ENCODE measurements at regions not wholly inside any gene's neighbourhood (a gene's known extent, or its start where the extent isn't known, plus 50 kb on each side); places are given as distances from the start of the nearest gene placed in this dataset.
"Not testable (repeated sequence)": the region's sequence is repeated elsewhere in the genome, so short reads cannot be mapped to it uniquely, and the experiment has no call there.

DNA sequence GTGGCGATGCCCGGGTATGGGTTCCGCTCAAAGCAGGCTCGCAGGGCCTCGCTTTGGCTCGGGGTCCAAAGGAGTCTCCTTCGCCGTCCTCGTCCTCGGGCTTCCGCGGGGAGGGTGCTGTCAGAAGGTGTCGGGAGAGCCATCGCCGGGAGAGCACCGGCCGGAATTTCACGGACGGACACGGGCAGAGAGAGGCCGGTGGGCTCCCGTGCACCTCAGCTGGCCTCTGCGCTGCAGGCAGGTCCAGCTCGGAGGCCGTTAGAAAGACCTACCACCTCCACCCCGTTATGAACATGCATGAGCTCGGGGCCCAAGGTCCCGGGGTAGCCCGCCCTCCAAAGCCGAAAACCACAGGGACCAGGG lies 1846.0 kb upstream of the DEFB115 start:
- peaks cover 17 to 65% (median 47%) of the 10 kb centered on the region in 6 donors for H3K9me3 Mint-ChIP-seq
- not testable (repeated sequence) for H3K36me3 Mint-ChIP-seq, H3K27ac Mint-ChIP-seq, H3K4me1 Mint-ChIP-seq, DNase-seq
- peak overlapping the region in 2 of 5 donors; percentile 28 to 79 for H3K4me3 Mint-ChIP-seq
- H3K27me3 Mint-ChIP-seq (ENCODE audit: low read depth in 3 of 3): peaks cover 0 to 20% (median 2%) of the 10 kb centered on the region in 3 donors

DNA sequence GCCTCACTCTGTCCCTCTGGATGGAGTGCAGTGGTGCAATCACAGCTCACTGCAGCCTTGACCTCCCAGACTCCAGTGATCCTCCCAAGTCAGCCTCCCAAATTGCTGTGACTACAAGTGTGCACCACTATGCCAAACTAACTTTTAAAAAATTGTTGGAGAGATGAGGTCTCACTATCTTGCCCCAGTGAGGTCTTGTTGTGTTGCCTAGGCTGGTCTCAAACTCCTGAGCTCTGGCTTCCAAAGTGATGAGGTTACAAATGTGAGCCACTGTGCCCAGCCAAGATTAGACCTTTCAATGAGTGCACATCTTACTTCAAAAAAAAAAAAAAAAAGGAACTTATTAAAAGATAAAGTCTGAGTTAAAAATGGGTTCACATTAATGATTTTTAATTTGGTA lies 1838.1 kb upstream of the DEFB115 start:
- no peak overlapping the region for H3K4me3 Mint-ChIP-seq
- H3K27ac Mint-ChIP-seq: no peak overlapping the region
- H3K9me3 Mint-ChIP-seq: peaks cover 6 to 49% (median 20%) of the 10 kb centered on the region in 6 donors
- H3K36me3 Mint-ChIP-seq: no peaks in the 10 kb centered on the region
- no peaks in the 10 kb centered on the region for H3K4me1 Mint-ChIP-seq
- no peak for DNase-seq
- H3K27me3 Mint-ChIP-seq (ENCODE audit: low read depth in 3 of 3): no peaks in the 10 kb centered on the region

DNA sequence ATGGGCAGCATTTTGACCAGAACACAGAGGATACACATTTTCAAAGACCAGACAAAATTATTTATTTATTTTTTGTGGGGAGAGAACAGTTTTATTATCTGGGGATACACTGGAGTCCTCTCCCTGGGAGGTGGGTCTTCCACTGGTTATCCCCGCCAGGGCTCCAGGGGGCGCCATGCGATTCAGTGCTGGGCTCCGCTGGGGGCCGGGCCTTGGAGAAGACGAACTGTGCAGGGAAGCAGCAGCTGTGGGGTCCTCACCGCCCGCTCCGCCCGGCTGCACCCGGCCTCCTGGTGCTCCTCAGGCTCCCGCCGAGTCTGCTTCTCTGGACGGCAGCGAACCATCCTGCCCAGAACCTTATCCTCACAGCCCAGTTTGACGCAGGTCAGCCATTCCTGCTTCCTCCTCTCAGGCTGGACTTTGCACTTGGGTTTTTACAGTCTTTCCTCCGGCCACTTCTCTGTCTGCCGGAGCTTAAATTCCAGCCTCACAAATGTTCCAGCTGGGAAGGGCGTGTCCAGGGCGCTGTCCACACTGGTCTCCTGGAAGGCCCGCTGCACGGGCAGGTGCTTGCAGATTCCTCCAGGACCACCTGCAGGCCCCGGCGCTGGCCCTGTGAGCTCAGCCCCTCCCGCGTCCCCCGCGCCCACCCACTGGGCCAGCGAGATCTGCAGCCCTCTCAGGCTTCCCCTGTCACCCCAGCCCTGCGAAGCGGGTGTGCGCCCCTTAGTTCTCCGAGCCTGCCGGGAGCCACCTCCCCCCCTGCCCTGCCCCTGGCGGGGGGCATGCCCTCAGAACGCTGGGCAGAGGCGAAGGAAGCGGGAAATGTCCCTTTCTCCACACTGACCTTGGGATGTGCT lies 1830.0 kb upstream of the DEFB115 start:
- H3K4me1 Mint-ChIP-seq: no peaks in the 10 kb centered on the region
- H3K36me3 Mint-ChIP-seq: no peaks in the 10 kb centered on the region
- DNase-seq: no peak
- peaks cover 0 to 1% (median 0%) of the 10 kb centered on the region in 3 donors for H3K27me3 Mint-ChIP-seq (ENCODE audit: low read depth in 3 of 3)
- peak overlapping the region in 1 of 5 donors; percentile 66 for H3K4me3 Mint-ChIP-seq
- H3K27ac Mint-ChIP-seq: no peak overlapping the region
- H3K9me3 Mint-ChIP-seq: peaks cover 0 to 44% (median 11%) of the 10 kb centered on the region in 6 donors

DNA sequence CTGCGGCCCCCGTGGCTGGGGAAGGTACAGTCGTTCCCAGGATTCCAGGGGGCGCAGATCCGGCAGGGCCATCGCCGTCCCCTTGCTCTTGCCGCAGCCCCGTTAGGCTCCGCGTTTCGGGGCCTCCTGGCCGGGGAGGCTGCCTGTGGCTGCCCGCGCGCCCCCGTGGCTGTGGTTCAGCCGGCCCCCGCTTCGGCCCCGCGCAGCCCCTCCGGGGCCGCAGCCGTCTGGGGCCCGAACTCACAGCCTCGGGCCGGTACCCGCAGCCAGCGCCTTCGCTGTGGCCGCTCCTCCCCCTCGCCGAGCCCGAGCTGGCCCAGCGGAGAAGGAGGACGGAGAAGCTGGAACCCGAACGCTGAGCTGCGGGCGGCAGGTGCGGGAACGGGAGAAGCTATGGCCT lies 1826.9 kb upstream of the DEFB115 start:
- DNase-seq: no peak
- Mint-ChIP-seq H3K4me1 (no peaks in the 10 kb centered on the region), H3K36me3 (no peaks in the 10 kb centered on the region), H3K4me3 (no peak overlapping the region), H3K27me3 (ENCODE audit: low read depth in 3 of 3) (peaks cover 0 to 1% (median 0%) of the 10 kb centered on the region in 3 donors), H3K27ac (no peak overlapping the region), H3K9me3 (peaks cover 0 to 35% (median 9%) of the 10 kb centered on the region in 6 donors)

DNA sequence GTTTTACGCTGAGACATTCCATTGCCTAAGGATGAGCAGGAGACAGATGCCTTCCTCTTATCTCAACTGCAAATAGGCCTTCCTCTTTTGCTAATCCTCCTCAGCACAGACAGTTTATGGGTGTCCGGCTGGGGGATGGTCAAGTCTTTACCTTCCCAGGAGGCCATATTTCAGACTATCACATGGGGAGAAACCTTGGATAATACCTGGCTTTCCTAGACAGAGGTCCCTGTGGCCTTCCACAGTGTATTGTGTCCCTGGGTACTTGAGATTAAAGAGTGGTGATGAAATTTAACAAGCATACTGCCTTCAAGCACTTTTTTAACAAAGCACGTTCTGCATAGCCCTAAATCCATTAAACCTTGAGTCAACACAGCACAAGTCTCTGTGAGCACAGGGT lies 1816.7 kb upstream of the DEFB115 start:
- not testable (repeated sequence) for H3K27me3 Mint-ChIP-seq (ENCODE audit: low read depth in 3 of 3)
- peaks cover 0 to 11% of the 10 kb centered on the region in 2 donors for H3K4me1 Mint-ChIP-seq

DNA sequence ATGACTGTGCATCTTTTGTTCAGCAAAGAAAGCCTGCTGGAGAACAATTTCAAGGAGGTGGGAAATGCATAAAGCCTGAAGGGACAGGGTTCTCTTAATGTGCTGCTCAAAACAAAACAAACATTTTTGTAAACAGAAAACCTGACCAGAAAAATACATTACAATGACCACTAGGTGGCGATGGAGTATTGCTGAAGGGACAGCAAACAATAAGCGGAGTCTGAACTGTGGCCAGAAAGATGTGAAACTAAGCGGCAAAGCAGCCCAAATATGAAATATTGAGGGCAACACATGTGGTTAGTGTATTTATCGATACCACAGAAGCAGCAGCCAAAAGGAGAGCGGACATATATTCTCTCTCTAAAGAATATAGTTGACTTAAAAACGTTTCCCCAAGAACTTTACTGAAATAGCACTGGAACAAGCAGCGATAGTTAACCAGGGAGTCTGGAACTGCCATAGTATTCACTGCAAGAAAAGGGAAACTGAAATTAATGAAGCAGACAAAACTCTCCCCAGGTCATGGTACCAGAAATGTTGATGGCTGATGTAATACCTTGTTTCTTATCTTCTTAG lies 1814.2 kb upstream of the DEFB115 start:
- H3K27ac Mint-ChIP-seq: peak overlapping the region in 1 of 6 donors; percentile 78
- H3K4me3 Mint-ChIP-seq: peak overlapping the region in 2 of 5 donors; percentile 50 to 64

More for the DNA sequence above, 1816.7 kb upstream of the DEFB115 start:
- not testable (repeated sequence) for H3K36me3 Mint-ChIP-seq, H3K4me3 Mint-ChIP-seq, H3K27ac Mint-ChIP-seq, DNase-seq
- peaks cover 0 to 13% (median 2%) of the 10 kb centered on the region in 6 donors for H3K9me3 Mint-ChIP-seq

DNA sequence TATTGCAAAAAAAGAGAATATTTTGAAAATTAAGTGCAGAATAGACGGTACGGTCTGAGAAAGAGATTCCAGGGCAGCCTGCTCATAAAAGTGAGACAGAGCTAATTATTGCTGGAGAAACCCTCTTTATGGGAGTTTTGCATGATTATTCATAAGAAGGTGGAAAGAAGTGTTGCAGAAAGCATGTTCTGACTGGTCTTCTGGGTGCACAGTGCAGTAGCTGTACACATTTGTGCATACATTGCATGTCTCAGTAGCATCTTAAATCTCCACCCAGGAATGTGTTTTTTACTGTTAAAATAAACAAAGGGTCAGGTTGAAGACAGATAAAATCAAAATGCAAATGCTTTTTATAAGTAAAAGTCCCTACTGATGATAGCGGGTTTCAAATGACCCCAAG lies 1813.6 kb upstream of the DEFB115 start:
- Mint-ChIP-seq H3K9me3 (peaks cover 0 to 18% (median 3%) of the 10 kb centered on the region in 6 donors), H3K4me1 (peaks cover 0 to 11% of the 10 kb centered on the region in 2 donors), H3K4me3 (peak overlapping the region in 1 of 5 donors; percentile 64), H3K27ac (peak overlapping the region in 1 of 6 donors; percentile 78), H3K27me3 (ENCODE audit: low read depth in 3 of 3) (no peaks in the 10 kb centered on the region), H3K36me3 (no peaks in the 10 kb centered on the region)
- DNase-seq: no peak

More for the DNA sequence above, 1814.2 kb upstream of the DEFB115 start:
- not testable (repeated sequence) for H3K27me3 Mint-ChIP-seq (ENCODE audit: low read depth in 3 of 3); H3K36me3 Mint-ChIP-seq
- H3K9me3 Mint-ChIP-seq: peaks cover 0 to 18% (median 3%) of the 10 kb centered on the region in 6 donors
- DNase-seq: peak; percentile 0 to 55 (median 24)
- H3K4me1 Mint-ChIP-seq: peaks cover 0 to 11% of the 10 kb centered on the region in 2 donors

DNA sequence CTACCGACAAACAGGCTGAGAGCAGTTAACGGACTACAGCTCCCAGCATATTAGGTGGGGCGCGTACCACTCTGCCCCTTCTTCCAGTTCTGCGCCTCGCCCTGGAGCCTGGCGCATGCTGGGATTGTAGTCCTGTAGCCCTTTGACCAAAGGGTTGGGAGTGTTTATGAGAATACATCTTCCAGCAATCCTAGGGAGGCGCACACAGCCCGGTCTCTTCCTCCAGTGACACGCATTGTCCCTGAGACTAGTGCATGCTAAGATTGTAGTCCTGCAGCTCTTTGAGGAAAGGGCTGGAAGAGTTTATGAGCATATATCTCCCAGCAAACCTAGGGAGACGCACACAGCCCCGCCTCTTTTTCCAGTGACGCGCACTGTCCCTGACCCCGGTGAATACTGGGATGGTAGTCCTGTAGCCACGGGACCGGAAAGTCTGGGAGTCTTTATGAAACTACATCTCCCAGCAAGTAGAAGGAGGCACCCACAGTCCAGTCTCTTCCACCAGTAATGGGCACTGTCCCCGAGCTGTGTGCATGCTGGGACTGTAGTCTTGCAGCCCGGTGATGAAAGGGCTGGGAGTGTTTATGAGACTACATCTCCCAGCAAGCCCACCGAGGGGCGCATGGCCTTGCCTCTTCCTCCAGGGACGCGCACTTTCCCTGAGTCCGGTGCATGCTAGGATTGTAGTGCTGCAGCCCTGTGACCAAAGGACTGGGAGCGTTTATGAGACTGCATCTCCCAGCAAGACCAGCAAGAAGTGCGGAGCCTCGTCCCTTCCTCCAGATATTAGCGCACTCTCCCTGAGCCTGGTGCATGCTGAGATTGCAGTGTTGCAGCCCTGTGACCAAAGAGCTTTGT lies 1812.2 kb upstream of the DEFB115 start:
- Mint-ChIP-seq H3K27ac (peak overlapping the region in 1 of 6 donors; percentile 65), H3K4me1 (peaks cover 0 to 11% of the 10 kb centered on the region in 2 donors), H3K9me3 (peaks cover 0 to 21% (median 5%) of the 10 kb centered on the region in 6 donors), H3K4me3 (peak overlapping the region in 2 of 5 donors; percentile 69 to 90)
- not testable (repeated sequence) for H3K36me3 Mint-ChIP-seq; H3K27me3 Mint-ChIP-seq (ENCODE audit: low read depth in 3 of 3)
- peak; percentile 6 to 42 (median 27) for DNase-seq

DNA sequence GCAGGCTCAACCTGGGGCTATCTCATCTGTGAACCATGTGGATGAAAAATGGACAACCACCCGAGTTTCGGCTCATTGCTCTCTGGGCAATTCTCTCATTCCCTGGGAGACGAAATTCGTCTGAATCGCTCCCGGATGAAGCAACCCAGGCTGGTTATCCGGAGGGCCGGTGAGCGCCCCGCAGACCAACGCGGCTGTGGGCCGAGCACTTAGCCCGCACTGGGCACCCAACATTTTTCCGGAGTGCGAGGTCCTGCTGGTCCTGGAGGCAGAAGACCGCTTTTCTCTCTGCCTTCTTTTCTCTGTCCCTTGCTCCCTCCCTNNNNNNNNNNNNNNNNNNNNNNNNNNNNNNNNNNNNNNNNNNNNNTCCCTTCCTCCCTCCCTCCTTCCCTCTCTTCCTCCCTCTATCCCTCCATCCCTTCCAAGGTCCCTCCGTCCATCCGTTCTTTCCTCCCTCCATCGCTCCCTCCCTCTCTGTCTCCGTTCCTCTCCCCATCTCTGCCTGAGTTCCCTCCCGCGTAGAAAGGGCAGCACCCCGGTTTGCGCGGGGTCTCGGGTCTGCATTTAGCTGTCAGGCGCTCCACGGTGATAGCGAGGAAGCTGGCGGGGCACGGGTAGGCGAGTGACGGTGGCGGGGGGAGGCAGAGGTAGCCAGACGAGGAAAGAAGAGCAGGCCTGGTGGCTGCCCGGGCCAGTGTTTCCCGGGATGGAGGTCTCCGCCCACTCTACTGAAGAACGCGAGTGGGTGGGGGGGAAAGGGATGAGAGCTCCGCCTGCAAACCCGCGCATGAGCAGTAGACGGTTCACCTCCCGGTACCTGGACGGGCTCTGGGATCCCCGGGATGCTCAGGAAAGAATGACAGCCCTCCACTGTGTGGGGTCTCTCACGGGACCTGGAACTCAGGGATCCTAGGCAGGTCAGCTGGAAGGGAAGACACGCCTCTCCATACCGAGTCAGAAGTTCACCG lies 1809.7 kb upstream of the DEFB115 start:
- not testable (repeated sequence) for H3K27ac Mint-ChIP-seq; H3K27me3 Mint-ChIP-seq (ENCODE audit: low read depth in 3 of 3); DNase-seq; H3K36me3 Mint-ChIP-seq
- H3K4me1 Mint-ChIP-seq: peaks cover 0 to 11% of the 10 kb centered on the region in 2 donors
- peaks cover 0 to 32% (median 10%) of the 10 kb centered on the region in 6 donors for H3K9me3 Mint-ChIP-seq
- H3K4me3 Mint-ChIP-seq: peak overlapping the region in 1 of 5 donors; percentile 76

DNA sequence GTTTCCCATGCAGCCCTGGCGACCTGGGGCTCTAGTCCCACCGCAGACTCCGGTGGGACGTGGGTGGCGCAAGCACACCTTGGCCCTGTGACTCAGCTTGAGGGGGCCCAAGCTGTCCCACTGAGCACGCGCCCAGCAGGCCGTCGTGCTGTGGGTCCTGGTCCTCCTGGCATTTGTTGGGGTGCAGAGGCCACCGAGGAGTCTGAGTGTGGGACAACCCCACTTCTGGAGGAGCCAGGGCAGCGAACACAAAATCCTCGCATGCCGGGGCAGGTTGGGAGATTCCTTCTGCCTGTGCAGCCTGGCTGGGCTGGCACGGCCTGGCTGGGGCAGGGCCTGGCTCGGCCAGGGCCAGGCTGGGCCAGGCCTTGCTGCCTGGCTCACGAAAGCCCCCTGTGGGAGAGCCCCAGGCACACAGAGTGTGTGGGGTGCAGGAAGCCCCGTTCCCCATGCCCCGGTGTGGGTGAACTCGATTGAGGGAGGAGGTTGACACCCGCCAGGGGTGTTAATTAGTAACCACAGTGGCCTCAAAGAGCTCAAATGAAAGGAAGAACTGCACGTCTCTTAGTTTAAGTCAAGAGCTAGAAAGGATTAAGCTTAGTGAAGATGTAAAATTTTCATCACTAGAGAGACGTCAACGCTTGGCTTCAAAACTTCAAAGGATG lies 1808.5 kb upstream of the DEFB115 start:
- H3K4me3 Mint-ChIP-seq: peak overlapping the region in 1 of 5 donors; percentile 76
- no peaks in the 10 kb centered on the region for H3K36me3 Mint-ChIP-seq
- H3K4me1 Mint-ChIP-seq: peaks cover 0 to under 1% of the 10 kb centered on the region in 2 donors
- H3K27ac Mint-ChIP-seq: peak overlapping the region in 1 of 6 donors; percentile 55
- DNase-seq: peak in 1 of 3 donors; percentile 51
- peaks cover 0 to 32% (median 10%) of the 10 kb centered on the region in 6 donors for H3K9me3 Mint-ChIP-seq
- no peaks in the 10 kb centered on the region for H3K27me3 Mint-ChIP-seq (ENCODE audit: low read depth in 3 of 3)

DNA sequence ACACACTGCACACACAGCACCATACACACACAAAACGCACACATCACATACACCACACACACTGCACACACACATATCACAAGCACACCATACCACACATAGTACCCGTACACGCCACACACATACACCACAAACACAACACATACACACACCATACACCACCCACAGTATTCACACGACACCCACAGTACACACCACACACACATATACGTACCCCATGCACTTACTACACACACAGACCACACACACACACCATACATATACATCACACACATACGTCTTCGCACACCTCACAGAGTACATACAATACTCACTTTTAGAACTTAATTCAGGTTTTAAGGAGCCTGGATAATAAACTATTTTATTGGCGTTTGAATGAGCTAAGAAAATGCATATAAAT lies 1805.3 kb upstream of the DEFB115 start:
- no peaks in the 10 kb centered on the region for H3K27me3 Mint-ChIP-seq (ENCODE audit: low read depth in 3 of 3)
- peaks cover 0 to 35% (median 11%) of the 10 kb centered on the region in 6 donors for H3K9me3 Mint-ChIP-seq
- H3K36me3 Mint-ChIP-seq: peaks cover 0 to 7% (median under 1%) of the 10 kb centered on the region in 3 donors
- H3K4me1 Mint-ChIP-seq: no peaks in the 10 kb centered on the region
- no peak for DNase-seq
- no peak overlapping the region for H3K27ac Mint-ChIP-seq
- H3K4me3 Mint-ChIP-seq: no peak overlapping the region

DNA sequence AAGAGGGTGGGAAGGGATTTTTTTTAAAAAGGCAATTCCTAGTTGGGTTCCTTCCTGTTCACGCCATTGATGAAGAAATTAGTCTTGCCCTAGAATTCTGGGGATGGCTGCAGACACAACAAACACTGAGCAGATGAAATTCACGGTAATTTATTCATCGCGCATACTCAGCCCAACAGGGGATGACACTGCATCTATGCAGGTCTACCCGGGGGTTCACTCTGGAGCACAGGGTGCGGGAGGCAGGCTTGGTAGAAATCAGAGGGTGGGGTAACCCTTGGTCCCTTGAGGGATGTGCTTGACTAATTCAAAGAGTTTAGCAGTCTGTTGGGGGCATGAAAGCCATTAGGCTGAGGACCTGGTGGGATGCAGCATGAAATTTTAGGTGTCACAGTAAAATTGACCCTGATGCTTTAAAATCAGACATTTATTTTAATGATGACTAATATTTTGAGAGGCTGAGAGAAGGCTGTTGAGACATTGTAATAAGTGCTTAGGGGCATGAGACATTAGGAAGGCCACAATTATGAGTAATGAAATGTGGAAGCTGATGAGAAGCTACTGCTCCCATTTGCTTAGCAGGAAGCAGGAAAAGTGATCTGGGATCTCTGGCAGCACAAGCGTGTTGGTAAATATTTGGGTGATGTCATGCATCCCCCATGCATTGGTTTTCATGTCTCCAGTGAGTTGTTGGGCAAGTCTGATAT lies 1800.3 kb upstream of the DEFB115 start:
- not testable (repeated sequence) for DNase-seq; H3K27me3 Mint-ChIP-seq (ENCODE audit: low read depth in 3 of 3); H3K27ac Mint-ChIP-seq; H3K4me3 Mint-ChIP-seq; H3K4me1 Mint-ChIP-seq; H3K36me3 Mint-ChIP-seq
- H3K9me3 Mint-ChIP-seq: peaks cover 0 to 57% (median 14%) of the 10 kb centered on the region in 6 donors
